OCI-LY7 (cell line): ENCODE measurements at regions not wholly inside any gene's neighbourhood (a gene's known extent, or its start where the extent isn't known, plus 50 kb on each side); places are given as distances from the start of the nearest gene placed in this dataset.

Experiments used
- EZH2phosphoT487 ChIP-seq: fragments of 200-600 bp; sonication (generic); IDR thresholded peaks from 2 replicates; pipeline ENCODE4 v1.6.1; 2018; ENCODE audit warnings: low read depth, borderline replicate concordance, mild to moderate bottlenecking, mixed run types, antibody characterized with exemption, low read length, moderate library complexity, mixed read lengths
- TF ChIP-seq, protein P1 (sequence below): fragments of 200-600 bp; sonication (generic); conservative IDR thresholded peaks from 2 replicates; pipeline ENCODE4 v1.5.1; 2014; ENCODE audit warnings: mild to moderate bottlenecking, antibody characterized with exemption, low read length, moderate library complexity, mixed read lengths

DNA sequence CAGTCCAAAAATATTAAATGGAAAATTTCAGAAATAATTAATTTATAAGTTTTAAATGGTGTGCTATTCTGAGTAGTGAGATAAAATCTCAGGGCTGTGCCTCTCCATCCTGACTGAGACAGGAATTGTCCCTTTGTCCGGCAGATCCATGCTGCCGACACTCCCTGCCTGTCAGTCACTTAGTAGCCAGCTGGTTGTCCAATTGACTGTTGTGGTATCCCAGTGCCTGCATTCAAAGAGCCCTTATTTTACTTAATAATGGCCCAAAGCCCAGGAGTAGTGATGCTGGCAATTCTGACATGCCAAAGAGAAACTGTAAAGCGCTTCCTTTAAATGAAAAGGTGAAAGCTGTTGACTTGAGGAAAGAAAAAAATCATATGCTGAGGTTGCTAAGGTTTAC lies 157.5 kb downstream of the ENC1 start:
- TF ChIP-seq, protein P1, sequence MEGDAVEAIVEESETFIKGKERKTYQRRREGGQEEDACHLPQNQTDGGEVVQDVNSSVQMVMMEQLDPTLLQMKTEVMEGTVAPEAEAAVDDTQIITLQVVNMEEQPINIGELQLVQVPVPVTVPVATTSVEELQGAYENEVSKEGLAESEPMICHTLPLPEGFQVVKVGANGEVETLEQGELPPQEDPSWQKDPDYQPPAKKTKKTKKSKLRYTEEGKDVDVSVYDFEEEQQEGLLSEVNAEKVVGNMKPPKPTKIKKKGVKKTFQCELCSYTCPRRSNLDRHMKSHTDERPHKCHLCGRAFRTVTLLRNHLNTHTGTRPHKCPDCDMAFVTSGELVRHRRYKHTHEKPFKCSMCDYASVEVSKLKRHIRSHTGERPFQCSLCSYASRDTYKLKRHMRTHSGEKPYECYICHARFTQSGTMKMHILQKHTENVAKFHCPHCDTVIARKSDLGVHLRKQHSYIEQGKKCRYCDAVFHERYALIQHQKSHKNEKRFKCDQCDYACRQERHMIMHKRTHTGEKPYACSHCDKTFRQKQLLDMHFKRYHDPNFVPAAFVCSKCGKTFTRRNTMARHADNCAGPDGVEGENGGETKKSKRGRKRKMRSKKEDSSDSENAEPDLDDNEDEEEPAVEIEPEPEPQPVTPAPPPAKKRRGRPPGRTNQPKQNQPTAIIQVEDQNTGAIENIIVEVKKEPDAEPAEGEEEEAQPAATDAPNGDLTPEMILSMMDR = no peak
- no peak for TF ChIP-seq EZH2phosphoT487
